ENCODE measurements at regions not wholly inside any gene's neighbourhood (a gene's known extent, or its start where the extent isn't known, plus 50 kb on each side); places are given as distances from the start of the nearest gene placed in this dataset.

DNA sequence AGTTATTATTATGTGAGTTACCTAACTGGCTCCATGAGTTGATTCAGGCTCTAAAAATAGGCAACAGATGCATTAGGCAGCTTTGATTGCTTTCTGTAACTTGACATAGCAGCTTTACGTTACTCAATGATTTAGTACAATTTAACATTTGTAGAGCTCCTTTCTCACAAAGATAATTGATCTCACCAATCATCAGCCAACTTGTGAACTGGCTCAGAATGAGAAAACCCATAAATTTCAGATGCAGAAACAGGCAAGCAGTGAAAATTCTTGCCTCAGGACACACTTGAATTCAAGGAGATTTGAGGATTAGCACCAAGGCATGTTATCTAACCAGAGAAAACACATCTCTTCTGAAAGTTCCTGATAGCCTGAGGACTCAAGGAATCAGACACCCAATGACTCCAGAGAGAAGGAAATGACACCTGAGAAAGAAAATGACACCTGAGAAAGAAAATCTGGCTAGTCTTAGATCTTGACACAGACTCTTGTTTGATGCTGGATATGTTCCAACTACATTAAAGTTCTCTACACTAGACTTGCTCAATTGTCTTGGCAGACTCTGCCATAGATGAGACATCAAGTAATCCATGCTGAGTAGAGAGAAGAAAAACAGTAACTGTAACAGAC, 315.1 kb upstream of the CBLB start:
- H3K4me1 Mint-ChIP-seq (ENCODE audit: low read depth), result peaks cover 46% of the 10 kb centered on the region
- no peaks in the 10 kb centered on the region for H3K9me3 Mint-ChIP-seq
- DNase-seq (no peak), ATAC-seq (no peak)
- H3K27me3 Mint-ChIP-seq (ENCODE audit: low read depth), result no peaks in the 10 kb centered on the region
- no peaks in the 10 kb centered on the region for H3K36me3 Mint-ChIP-seq (ENCODE audit: insufficient read depth)
- H3K4me3 Mint-ChIP-seq, result no peak overlapping the region

- peak; percentile 81 to 83 for ATAC-seq
- no peak for DNase-seq
- H3K36me3 Mint-ChIP-seq (ENCODE audit: insufficient read depth), result no peaks in the 10 kb centered on the region
- H3K4me1 Mint-ChIP-seq (ENCODE audit: low read depth), result peaks cover 41% of the 10 kb centered on the region
- H3K27me3 Mint-ChIP-seq (ENCODE audit: low read depth), result no peaks in the 10 kb centered on the region
- H3K4me3 Mint-ChIP-seq, result no peak overlapping the region
- H3K9me3 Mint-ChIP-seq, result no peaks in the 10 kb centered on the region
These were observed 316.0 kb upstream of the CBLB start for GRCh38 chr3:106184540-106185457.

DNA sequence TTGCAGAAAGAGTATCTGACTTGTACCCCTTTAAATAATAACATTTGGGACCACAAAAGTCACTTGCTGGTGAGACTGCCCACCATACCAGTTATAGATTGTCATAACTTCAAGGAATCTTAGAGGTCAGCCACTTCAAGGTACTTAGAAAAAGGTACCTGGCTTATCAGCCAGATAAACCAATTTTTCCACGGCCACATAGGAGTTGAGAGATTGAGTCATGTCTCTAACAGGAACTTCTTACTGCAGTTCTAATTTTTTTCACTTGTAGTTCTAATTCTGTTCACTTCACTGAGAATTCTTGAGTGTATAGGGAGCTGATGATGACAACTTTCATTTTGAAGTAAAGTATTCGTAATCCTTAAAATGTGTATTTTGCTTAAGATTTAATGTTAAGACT, 317.1 kb upstream of the CBLB start:
- H3K4me1 Mint-ChIP-seq (ENCODE audit: low read depth), result peaks cover 39% of the 10 kb centered on the region
- H3K36me3 Mint-ChIP-seq (ENCODE audit: insufficient read depth), result no peaks in the 10 kb centered on the region
- peak in 1 of 2 donors; percentile 49 for ATAC-seq
- H3K4me3 Mint-ChIP-seq, result no peak overlapping the region
- DNase-seq, result no peak
- no peaks in the 10 kb centered on the region for H3K9me3 Mint-ChIP-seq
- H3K27me3 Mint-ChIP-seq (ENCODE audit: low read depth), result no peaks in the 10 kb centered on the region

GRCh38 chr3:106190296-106190695, 321.5 kb upstream of the CBLB start:
- Mint-ChIP-seq H3K4me1 (ENCODE audit: low read depth) (peaks cover 20% of the 10 kb centered on the region), H3K27me3 (ENCODE audit: low read depth) (no peaks in the 10 kb centered on the region), H3K36me3 (ENCODE audit: insufficient read depth) (peaks cover 3% of the 10 kb centered on the region), H3K9me3 (peaks cover 18% of the 10 kb centered on the region), H3K4me3 (no peak overlapping the region)
- DNase-seq (no peak), ATAC-seq (no peak)

- ATAC-seq (no peak), DNase-seq (no peak)
- Mint-ChIP-seq H3K27me3 (ENCODE audit: low read depth) (no peaks in the 10 kb centered on the region), H3K4me1 (ENCODE audit: low read depth) (peaks cover 11% of the 10 kb centered on the region), H3K4me3 (no peak overlapping the region), H3K9me3 (peaks cover 18% of the 10 kb centered on the region), H3K36me3 (ENCODE audit: insufficient read depth) (peaks cover 3% of the 10 kb centered on the region)
These were observed 322.4 kb upstream of the CBLB start for GRCh38 chr3:106191211-106191610.

DNA sequence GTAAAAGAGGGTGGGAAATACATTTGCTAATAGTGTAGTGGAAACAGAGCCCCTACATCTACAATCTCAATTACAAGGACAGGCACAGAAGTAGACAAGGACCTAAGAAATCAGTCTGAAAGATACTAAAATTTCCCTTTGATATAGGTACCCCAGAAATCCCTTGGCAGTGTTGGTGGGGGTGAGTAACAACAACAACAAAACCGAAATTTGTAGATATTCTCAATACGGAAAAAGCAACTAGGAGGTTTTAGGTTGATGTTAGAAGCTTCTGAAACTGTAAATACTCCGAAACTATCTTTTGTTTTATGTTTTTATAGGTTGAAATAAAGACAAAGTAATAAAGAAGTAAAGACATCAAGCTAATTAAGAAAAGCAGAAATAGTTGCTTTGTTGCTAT, 323.1 kb upstream of the CBLB start:
- H3K36me3 Mint-ChIP-seq (ENCODE audit: insufficient read depth), result peaks cover 7% of the 10 kb centered on the region
- ATAC-seq, result no peak
- peaks cover 22% of the 10 kb centered on the region for H3K9me3 Mint-ChIP-seq
- H3K4me3 Mint-ChIP-seq, result no peak overlapping the region
- H3K4me1 Mint-ChIP-seq (ENCODE audit: low read depth), result peaks cover 7% of the 10 kb centered on the region
- DNase-seq, result no peak
- H3K27me3 Mint-ChIP-seq (ENCODE audit: low read depth), result no peaks in the 10 kb centered on the region

DNA sequence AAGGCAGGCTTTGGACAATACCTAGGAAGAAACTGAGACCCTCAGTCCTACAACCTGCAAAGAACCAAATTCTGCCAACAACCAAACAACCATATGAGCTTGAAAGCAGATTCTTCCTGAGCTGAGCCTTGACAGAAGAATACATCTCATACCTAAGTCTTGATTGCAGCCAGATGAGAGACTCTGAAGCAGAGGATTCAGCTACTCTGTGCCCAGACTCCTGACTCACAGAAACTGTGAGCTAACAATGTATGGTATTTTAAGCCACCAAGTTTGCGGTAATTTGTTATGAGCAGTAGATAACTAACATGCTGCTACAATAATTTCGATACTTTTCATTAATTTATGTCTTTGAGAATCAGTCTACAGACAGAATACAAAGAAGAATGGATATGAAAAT, 325.1 kb upstream of the CBLB start:
- ATAC-seq (peak in 1 of 2 donors; percentile 35), DNase-seq (no peak)
- no peak overlapping the region for H3K4me3 Mint-ChIP-seq
- H3K4me1 Mint-ChIP-seq (ENCODE audit: low read depth), result peaks cover 14% of the 10 kb centered on the region
- H3K9me3 Mint-ChIP-seq, result peaks cover 28% of the 10 kb centered on the region
- no peaks in the 10 kb centered on the region for H3K27me3 Mint-ChIP-seq (ENCODE audit: low read depth)
- H3K36me3 Mint-ChIP-seq (ENCODE audit: insufficient read depth), result peaks cover 11% of the 10 kb centered on the region

DNA sequence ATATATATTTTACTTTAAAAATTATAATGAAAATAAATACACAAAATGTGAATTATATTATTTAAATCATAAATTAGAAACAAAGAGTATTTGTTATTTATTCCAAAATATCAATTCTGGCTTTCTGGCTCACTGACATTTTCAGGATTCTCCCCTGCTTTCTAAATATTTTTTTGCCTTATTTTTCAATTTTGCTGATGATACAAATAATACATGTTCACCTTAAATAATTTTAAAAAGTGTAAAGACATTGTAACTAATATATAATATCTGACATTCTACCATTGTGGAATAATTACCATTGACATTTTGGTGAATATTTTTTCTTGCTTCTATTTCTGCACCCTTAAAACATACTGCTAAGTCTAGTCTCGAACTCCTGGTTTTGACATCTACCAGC, 325.9 kb upstream of the CBLB start:
- peaks cover 14% of the 10 kb centered on the region for H3K4me1 Mint-ChIP-seq (ENCODE audit: low read depth)
- peaks cover 28% of the 10 kb centered on the region for H3K9me3 Mint-ChIP-seq
- DNase-seq (no peak), ATAC-seq (no peak)
- H3K27me3 Mint-ChIP-seq (ENCODE audit: low read depth), result no peaks in the 10 kb centered on the region
- H3K4me3 Mint-ChIP-seq, result no peak overlapping the region
- H3K36me3 Mint-ChIP-seq (ENCODE audit: insufficient read depth), result peaks cover 11% of the 10 kb centered on the region

DNA sequence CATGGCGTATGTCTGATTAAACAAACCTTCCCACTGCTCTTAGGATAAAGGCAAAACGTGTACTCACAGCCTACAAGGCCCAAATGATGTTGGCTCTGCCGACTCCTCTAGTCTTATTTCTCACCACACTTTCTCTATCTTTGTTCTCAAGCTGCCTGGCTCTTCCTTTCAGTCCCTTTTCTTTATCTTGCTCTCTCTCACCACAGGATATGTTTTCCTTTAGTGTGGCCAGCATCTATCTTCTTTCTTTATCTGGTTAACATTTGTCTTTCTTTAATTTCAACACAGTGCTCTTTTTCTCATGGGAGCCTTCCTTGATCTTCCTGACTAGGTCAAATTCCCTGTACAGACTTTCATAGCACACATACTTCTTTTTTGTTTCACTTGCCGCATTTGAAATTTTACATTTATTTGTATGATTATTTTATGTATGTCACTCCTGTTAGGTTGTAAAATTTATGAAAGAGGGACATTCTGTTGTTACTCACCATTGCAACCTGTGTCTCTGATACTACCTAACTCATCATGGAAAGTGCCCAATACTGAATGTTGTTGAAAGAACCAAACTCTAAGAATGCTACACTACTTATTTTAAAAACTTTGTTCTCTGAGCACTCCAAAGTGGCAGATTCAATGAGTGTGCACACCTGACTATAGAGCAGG, 328.9 kb upstream of the CBLB start:
- Mint-ChIP-seq H3K9me3 (peaks cover 25% of the 10 kb centered on the region), H3K36me3 (ENCODE audit: insufficient read depth) (peaks cover 11% of the 10 kb centered on the region), H3K27me3 (ENCODE audit: low read depth) (no peaks in the 10 kb centered on the region), H3K4me1 (ENCODE audit: low read depth) (peaks cover 17% of the 10 kb centered on the region), H3K4me3 (no peak overlapping the region)
- DNase-seq (no peak), ATAC-seq (no peak)

DNA sequence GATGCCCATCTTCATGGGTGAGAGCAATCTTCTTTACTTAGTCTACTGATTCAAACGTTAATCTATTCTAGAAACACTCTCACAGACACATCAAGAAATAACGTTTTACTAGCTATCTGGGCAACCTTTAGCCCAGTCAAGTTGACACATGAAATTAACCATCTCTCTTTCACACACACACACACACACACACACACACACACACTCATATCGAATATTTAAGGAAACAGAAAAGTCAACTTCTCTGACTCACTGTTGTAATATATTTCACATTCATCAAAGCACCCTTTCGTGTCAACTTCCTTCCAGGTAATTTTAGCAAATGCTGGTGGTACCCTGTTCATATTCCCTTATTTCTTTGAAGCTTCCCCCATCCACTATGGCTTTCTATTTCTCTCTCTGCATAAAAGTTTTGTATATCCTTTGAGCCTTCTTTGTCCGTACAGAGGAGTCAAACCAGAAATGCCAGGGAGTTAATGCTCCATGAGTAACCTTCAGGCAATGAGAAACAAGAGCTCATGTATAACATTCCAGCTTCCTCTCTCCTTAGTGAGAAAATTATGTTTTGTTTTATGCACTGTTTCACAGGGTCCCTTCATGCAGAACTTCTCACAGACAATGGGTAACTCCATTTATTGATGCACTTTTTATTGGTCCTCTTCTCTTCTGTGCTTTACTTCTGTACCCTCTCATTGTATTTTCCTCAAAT, 335.5 kb upstream of the CBLB start:
- no peak overlapping the region for H3K4me3 Mint-ChIP-seq
- DNase-seq, result no peak
- ATAC-seq, result peak in 1 of 2 donors; percentile 30
- peaks cover 5% of the 10 kb centered on the region for H3K36me3 Mint-ChIP-seq (ENCODE audit: insufficient read depth)
- peaks cover 42% of the 10 kb centered on the region for H3K4me1 Mint-ChIP-seq (ENCODE audit: low read depth)
- H3K9me3 Mint-ChIP-seq, result peaks cover 10% of the 10 kb centered on the region
- no peaks in the 10 kb centered on the region for H3K27me3 Mint-ChIP-seq (ENCODE audit: low read depth)

DNA sequence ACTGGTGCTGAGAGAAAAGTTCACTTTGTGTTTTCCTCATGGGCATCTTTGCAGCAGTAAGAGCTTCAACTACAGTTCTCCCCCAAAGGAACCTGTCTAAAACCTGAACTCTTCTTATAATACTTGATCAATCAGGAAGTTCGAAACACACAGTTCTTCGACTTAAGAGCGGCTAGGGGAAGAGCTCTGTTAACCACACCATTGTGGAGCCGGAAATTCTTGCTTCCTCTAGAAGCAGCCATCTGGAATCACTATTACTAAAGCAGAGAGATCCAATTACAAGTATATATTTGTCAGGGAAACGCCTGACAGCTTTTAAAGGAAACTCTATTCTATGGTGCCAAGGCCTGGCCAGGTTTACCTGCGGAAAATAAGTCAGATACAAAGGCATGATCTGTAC, 337.3 kb upstream of the CBLB start:
- Mint-ChIP-seq H3K4me3 (peak overlapping the region; percentile 71), H3K36me3 (ENCODE audit: insufficient read depth) (peaks cover 5% of the 10 kb centered on the region), H3K27me3 (ENCODE audit: low read depth) (no peaks in the 10 kb centered on the region), H3K4me1 (ENCODE audit: low read depth) (peaks cover 49% of the 10 kb centered on the region), H3K9me3 (peaks cover 10% of the 10 kb centered on the region)
- no peak for DNase-seq
- peak; percentile 66 to 73 for ATAC-seq

- Mint-ChIP-seq H3K9me3 (peaks cover 10% of the 10 kb centered on the region), H3K4me3 (peak overlapping the region; percentile 71), H3K36me3 (ENCODE audit: insufficient read depth) (peaks cover 5% of the 10 kb centered on the region), H3K27me3 (ENCODE audit: low read depth) (no peaks in the 10 kb centered on the region), H3K4me1 (ENCODE audit: low read depth) (peaks cover 53% of the 10 kb centered on the region)
- no peak for DNase-seq
- ATAC-seq, result peak; percentile 22 to 28
These were observed 337.8 kb upstream of the CBLB start for GRCh38 chr3:106206613-106207012.

DNA sequence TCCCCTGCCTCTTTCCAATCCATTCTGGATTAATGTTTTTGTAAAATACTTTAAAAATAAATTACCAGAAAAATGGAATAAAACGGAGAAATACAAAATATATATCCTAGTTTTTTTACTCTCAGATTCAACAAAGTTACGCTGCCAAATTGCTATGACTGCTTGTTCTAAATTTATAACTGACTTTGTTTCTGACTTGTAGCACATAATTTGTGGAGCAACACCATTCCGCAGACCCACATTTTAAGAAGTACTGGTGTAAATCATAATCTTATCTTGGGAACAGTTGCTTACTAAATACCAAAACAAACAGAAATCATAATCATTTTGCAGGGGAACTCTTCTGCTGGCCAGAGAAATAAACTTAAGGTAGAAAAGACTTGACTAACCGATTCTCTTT, 339.4 kb upstream of the CBLB start:
- peaks cover 53% of the 10 kb centered on the region for H3K4me1 Mint-ChIP-seq (ENCODE audit: low read depth)
- H3K36me3 Mint-ChIP-seq (ENCODE audit: insufficient read depth), result peaks cover 5% of the 10 kb centered on the region
- no peaks in the 10 kb centered on the region for H3K27me3 Mint-ChIP-seq (ENCODE audit: low read depth)
- DNase-seq (no peak), ATAC-seq (no peak)
- no peak overlapping the region for H3K4me3 Mint-ChIP-seq
- peaks cover 10% of the 10 kb centered on the region for H3K9me3 Mint-ChIP-seq

DNA sequence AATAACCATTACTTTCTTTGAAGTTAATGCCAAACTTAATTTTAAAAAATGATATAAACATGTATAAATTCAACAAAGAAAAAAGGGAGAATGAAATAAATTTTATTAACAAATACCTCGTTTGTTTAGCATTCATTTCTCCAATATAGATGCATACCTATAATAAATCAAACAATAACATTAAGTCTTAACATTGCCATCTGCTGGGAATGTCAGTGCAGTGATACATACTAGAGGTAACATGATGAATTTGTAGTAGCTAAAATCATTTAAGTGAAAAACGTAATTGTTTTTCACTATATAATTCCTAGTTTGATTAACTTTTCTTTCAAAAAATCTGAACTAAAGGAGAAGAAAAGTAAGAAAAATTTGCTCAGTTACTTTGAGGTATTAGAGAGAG, 340.2 kb upstream of the CBLB start:
- DNase-seq (no peak), ATAC-seq (no peak)
- Mint-ChIP-seq H3K4me3 (no peak overlapping the region), H3K9me3 (peaks cover 10% of the 10 kb centered on the region), H3K27me3 (ENCODE audit: low read depth) (no peaks in the 10 kb centered on the region), H3K4me1 (ENCODE audit: low read depth) (peaks cover 52% of the 10 kb centered on the region), H3K36me3 (ENCODE audit: insufficient read depth) (peaks cover 5% of the 10 kb centered on the region)

All from activated T-cell treated with anti-CD3 and anti-CD28 coated beads, Interleukin-2, amount 50 U/mL, for 4 hours (primary cell).